GM10266 (cell line): ENCODE measurements at regions not wholly inside any gene's neighbourhood (a gene's known extent, or its start where the extent isn't known, plus 50 kb on each side); places are given as distances from the start of the nearest gene placed in this dataset.
"Not testable (repeated sequence)": the region's sequence is repeated elsewhere in the genome, so short reads cannot be mapped to it uniquely, and the experiment has no call there.

Experiments
- DNase-seq: peaks from one replicate; pipeline ENCODE4 v3.0.0; 2012; ENCODE audit errors: extremely low spot score
- TF ChIP-seq, protein P1 (sequence below): IDR thresholded peaks from 2 replicates; pipeline ENCODE4 v1.5.1; 2012; ENCODE audit warnings: mild to moderate bottlenecking, low read depth; ENCODE audit not compliant: control insufficient read depth, insufficient read depth; ENCODE audit errors: missing control alignments

DNA sequence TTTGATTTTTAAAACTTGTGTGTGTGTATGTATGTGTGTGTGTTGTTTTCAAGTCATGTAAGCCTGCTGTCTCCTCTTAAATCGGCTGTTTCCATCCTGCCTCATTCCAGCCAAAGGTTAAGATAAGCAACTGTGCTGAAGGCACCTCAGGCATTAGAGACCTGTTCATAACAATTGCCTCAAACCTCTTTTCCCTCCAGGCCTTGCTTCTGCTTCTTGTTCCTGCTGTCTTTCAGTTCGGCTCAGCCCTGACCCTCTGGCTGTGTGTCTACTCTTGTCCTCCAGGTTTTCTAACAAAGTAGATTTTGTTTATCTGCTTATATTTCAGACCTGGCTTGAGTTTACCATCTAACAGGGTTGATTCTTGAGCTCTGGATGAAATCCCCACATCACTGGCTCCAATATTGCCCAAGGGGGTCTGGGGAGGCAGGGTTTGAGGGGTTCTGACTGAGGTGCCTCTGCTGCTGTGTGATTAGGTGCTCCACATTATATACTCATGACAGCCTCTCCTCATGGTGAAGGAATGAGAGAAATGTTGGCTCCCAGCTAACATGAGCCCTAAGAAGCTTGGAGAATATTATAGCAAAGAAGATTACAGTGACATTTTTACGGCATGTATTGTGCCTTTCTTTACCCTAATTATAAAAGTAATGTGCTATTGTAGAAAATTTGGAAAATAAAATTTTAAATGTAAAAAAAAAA lies 229.7 kb upstream of the PIK3R1 start:
- no peak for DNase-seq
- TF ChIP-seq, protein P1, sequence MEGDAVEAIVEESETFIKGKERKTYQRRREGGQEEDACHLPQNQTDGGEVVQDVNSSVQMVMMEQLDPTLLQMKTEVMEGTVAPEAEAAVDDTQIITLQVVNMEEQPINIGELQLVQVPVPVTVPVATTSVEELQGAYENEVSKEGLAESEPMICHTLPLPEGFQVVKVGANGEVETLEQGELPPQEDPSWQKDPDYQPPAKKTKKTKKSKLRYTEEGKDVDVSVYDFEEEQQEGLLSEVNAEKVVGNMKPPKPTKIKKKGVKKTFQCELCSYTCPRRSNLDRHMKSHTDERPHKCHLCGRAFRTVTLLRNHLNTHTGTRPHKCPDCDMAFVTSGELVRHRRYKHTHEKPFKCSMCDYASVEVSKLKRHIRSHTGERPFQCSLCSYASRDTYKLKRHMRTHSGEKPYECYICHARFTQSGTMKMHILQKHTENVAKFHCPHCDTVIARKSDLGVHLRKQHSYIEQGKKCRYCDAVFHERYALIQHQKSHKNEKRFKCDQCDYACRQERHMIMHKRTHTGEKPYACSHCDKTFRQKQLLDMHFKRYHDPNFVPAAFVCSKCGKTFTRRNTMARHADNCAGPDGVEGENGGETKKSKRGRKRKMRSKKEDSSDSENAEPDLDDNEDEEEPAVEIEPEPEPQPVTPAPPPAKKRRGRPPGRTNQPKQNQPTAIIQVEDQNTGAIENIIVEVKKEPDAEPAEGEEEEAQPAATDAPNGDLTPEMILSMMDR, result no peak

DNA sequence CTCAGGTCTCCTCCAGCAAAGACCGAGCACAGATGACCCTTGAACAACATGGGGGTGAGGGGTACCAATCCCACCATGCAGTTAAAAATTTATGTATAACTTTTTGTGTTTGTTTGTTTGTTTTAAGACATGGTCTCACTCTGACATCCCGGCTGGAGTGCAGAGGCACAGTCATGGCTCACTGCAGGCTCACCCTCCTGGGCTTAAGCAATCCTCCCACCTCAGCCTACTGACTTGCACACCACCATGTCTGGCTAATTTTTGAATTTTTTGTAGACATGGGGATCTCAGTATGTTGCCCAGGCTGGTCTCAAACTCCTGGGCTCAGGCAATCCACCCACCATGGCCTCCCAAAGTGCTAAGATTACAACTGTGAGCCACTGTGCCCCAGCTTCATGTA lies 231.0 kb upstream of the PIK3R1 start:
- TF ChIP-seq, protein P1, result no peak
- no peak for DNase-seq

DNA sequence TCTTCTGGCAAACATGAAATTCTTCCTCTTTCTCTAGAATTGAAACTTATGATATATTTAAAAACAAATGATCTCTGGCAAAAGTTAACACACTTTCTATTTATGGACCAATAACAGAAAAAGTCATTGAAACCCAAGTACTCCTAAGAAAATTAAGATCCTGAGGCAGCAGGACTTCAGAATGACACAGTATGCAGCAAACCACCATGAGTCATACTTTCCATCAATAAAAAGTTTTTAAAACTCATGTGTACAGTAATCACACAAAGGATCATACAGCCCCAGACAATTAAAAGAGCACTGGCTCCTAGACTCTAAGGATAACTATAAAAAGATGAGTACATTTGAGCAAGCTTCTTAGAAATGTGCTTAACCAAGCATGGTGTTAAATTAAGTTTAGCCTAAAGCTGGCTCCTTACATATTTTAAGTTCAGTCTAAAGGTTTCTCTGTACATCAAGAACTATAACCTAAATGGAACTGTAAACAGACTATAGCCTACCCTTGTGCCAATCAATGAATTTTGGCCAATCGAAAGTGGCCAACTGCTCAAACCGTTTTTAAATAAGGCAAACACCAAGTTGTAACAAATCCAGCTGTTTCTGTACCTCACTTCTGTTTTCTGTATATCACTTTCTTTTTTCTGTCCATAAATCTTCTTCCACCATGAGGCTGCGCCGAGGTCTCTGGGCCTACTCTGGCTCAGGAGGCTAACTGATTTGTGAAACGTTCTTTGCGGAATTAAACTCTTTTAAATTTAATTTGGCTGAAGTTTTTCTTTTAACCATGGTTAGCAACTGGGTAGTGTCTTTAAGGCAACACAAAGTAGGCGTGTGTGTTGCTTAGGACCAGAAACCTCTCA lies 232.1 kb upstream of the PIK3R1 start:
- DNase-seq, result no peak

DNA sequence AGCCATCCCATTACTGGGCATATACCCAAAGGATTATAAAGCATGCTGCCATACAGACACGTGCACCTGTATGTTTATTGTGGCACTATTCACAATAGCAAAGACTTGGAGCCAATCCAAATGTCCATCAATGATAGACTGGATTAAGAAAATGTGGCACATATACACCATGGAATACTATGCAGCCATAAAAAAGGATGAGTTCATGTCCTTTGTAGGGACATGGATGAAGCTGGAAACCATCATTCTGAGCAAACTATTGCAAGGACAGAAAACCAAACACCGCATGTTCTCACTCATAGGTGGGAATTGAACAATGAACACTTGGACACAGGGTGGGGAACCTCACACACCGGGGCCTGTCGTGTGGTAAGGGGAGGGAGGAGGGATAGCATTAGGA lies 233.4 kb upstream of the PIK3R1 start:
- not testable (repeated sequence) for DNase-seq

More for the DNA sequence above, 232.1 kb upstream of the PIK3R1 start:
- TF ChIP-seq, protein P1, result no peak

DNA sequence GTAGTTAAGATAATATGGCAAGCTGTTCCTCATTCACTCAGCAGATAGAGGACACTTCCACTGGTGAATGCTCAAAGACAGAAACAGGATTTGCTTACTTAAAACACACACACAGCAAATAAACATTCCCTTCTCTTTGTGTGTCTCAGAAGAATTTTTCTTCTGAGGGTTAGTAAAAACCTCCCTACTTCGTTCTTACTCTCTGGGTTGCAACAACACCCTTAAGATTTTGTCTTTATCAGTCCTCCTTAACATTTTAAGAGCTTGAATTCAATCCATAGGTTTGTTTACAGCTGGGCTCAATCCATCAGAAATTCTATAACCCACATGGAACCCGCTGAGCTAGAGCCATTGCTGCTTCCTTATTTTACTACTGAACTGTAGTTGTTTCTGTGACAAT lies 237.4 kb upstream of the PIK3R1 start:
- DNase-seq, result no peak
- TF ChIP-seq, protein P1, result no peak

DNA sequence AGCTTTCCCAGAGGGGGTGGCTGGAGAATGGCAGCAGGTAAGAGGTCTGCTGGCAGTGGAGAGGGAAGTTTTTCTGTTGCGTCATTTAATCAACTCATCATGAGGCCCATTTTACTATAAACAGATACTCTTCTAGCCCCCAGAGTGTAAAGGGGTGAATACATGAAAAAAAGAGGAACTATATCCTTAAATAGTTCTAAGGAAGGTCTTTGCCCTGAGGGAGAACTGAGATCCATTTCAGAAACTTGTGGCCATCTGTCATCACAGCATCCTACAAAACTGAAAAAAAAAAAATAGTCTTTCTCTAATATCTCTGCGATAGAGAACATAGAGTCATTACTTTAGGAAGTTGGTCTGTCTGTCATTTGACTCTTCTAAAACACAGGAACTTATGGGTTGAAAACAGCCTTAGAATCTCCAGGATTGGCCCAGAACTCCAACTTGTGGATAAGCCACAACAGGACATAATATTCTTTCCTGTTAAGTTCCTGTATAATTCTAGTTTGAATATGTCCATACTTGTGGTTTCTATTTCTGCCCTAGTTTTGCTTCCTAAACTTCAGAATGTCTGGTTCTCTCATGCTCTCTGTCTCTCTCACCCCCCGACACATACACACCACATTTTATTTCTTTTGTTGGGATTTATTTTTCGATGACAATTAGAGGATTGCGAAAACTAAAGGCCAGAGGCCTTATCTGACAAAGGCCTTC lies 238.5 kb upstream of the PIK3R1 start:
- TF ChIP-seq, protein P1, result no peak
- DNase-seq, result no peak

DNA sequence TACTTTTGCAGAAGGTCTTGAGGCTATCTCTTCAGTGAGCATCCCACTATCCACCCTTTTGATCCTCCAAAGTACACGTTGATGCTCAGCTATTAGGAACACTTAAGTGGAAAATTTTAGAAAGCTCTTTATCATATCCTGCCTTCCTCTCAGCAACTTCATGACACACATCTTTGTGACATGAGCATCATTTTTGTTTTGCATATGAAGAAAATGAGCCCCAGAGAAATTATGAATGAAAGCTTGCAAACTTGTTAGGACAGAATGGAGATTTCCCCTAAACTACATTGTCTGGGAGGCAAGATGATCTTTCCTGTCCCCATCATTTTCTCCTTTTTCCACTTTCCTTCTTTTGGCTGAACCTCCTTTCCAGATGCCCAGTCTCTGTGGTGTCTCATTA lies 239.4 kb upstream of the PIK3R1 start:
- DNase-seq, result no peak
- TF ChIP-seq, protein P1, result no peak
